ENCODE measurements at regions not wholly inside any gene's neighbourhood (a gene's known extent, or its start where the extent isn't known, plus 50 kb on each side); places are given as distances from the start of the nearest gene placed in this dataset.

GRCh38 chr7:130950054-130950453, 216.0 kb upstream of the KLF14 start:
- TF ChIP-seq CTCF (IDR thresholded peaks at IDR 0.05) (no peak), POLR2A (IDR thresholded peaks at IDR 0.05) (no peak)
